ENCODE measurements at regions not wholly inside any gene's neighbourhood (a gene's known extent, or its start where the extent isn't known, plus 50 kb on each side); places are given as distances from the start of the nearest gene placed in this dataset.
"Not testable (repeated sequence)": the region's sequence is repeated elsewhere in the genome, so short reads cannot be mapped to it uniquely, and the experiment has no call there.

- no peak for DNase-seq (ENCODE audit: low read depth)
- TF ChIP-seq CTCF (IDR thresholded peaks at IDR 0.05; ENCODE audit: insufficient read depth, low read length, poor library complexity, severe bottlenecking): no peak
- Histone ChIP-seq H3K27me3 (ENCODE audit: control insufficient read depth, insufficient read depth, low read length) (no peaks in the 10 kb centered on the region), H3K36me3 (ENCODE audit: control insufficient read depth, insufficient read depth, low read length) (no peaks in the 10 kb centered on the region), H3K4me3 (ENCODE audit: low read depth, low read length) (no peak overlapping the region)
Observed at GRCh38 chr4:109378511-109378910, 55.1 kb upstream of the SEC24B start.

- no peak overlapping the region for H3K4me3 ChIP-seq (ENCODE audit: low read depth, low read length)
- TF ChIP-seq CTCF (IDR thresholded peaks at IDR 0.05; ENCODE audit: insufficient read depth, low read length, poor library complexity, severe bottlenecking): no peak
- no peaks in the 10 kb centered on the region for H3K27me3 ChIP-seq (ENCODE audit: control insufficient read depth, insufficient read depth, low read length)
- H3K36me3 ChIP-seq (ENCODE audit: control insufficient read depth, insufficient read depth, low read length): no peaks in the 10 kb centered on the region
- DNase-seq (ENCODE audit: low read depth): no peak
Observed at GRCh38 chr4:109378076-109378475, 55.5 kb upstream of the SEC24B start.

DNA sequence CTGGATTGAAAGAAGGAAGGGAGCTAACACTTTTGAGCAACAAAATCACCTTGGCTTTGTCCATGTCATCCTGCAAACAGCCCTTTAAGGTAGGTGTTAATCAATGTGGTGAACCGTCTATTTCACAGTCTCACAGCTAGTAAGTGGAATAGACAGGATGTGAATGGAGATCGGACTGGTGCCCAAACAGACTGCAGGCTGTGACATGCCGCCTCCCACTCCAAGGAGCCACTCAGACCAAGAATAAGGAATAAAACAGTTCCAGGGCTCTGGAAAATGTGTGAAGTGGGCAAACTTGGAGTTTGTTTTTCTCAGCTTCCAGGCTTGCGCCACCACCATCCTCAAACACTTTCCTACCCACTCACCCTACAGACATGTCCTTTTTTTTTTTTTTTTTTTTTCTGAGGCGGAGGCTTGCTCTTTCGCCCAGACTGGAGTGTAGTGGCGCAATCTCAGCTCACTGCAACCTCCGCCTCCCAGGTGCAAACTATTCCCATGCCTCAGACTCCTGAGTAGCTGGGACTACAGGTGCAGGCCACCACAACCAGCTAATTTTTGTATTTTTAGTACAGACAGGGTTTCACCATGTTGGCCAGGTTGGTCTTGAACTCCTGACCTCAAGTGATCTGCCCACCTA is 57.7 kb upstream of the SEC24B start:
- H3K4me3 ChIP-seq (ENCODE audit: low read depth, low read length): no peak overlapping the region
- DNase-seq (ENCODE audit: low read depth): no peak
- H3K27me3 ChIP-seq (ENCODE audit: control insufficient read depth, insufficient read depth, low read length): no peaks in the 10 kb centered on the region
- H3K36me3 ChIP-seq (ENCODE audit: control insufficient read depth, insufficient read depth, low read length): no peaks in the 10 kb centered on the region
- no peak for TF ChIP-seq CTCF (IDR thresholded peaks at IDR 0.05; ENCODE audit: insufficient read depth, low read length, poor library complexity, severe bottlenecking)

DNA sequence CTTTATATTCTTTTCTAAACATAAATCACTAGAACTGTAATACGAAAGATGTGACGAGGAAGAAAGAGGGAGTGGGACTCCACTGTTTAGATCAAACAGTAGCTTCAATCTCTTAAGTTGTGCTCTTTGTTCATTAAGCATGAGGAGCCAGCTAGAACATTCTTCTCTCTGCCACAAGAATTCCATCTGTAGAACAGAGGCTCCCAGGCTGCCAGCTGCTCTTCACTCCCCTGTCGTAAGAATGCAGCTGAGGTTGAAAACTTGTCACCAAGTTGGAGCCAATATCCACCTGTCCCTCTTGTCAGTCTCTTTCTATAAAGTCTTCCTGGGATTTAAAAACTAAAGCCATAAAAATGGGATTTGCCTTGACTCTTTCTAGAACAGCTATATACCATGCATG is 65.0 kb upstream of the SEC24B start:
- Histone ChIP-seq H3K36me3 (ENCODE audit: control insufficient read depth, insufficient read depth, low read length) (no peaks in the 10 kb centered on the region), H3K27me3 (ENCODE audit: control insufficient read depth, insufficient read depth, low read length) (no peaks in the 10 kb centered on the region), H3K4me3 (ENCODE audit: low read depth, low read length) (no peak overlapping the region)
- TF ChIP-seq CTCF (IDR thresholded peaks at IDR 0.05; ENCODE audit: insufficient read depth, low read length, poor library complexity, severe bottlenecking): no peak
- DNase-seq (ENCODE audit: low read depth): no peak

DNA sequence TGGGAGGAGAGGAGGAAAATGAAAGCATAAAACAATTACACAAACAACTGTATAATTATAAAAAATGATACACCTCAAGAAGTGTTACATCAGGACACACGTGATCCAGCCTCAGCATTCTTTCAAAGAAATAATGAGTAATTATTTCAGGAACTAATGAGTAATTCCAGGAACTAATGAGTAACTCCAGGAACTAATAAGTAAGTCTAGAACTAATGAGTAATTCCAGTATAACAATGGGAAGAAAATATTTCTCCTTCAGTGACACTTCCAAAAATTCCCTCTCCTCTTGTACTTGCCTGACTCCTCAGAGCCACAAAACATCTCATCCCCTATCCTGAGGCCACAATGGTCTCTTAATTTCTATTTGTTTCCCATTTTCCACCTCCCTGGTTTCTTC is 63.5 kb upstream of the COL25A1 start:
- H3K27me3 ChIP-seq (ENCODE audit: control insufficient read depth, insufficient read depth, low read length): no peaks in the 10 kb centered on the region
- no peaks in the 10 kb centered on the region for H3K36me3 ChIP-seq (ENCODE audit: control insufficient read depth, insufficient read depth, low read length)
- DNase-seq (ENCODE audit: low read depth): peak; percentile 18
- H3K4me3 ChIP-seq (ENCODE audit: low read depth, low read length): no peak overlapping the region
- no peak for TF ChIP-seq CTCF (IDR thresholded peaks at IDR 0.05; ENCODE audit: insufficient read depth, low read length, poor library complexity, severe bottlenecking)

DNA sequence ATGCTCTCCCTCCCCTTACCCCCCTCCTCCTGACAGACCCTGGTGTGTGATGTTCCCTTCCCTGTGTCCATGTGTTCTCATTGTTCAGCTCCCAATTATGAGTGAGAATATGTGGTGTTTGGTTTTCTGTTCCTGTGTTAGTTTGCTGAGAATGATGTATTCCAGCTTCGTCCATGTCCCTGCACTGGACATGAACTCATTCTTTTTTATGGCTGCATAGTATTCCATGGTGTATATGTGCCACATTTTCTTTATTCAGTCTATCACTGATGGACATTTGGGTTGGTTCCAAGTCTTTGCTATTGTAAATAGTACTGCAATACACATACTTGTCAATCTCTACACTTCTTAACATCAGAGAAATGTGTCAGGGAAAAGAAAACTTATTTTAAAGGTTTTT is 62.8 kb upstream of the COL25A1 start:
- not testable (repeated sequence) for DNase-seq (ENCODE audit: low read depth); H3K36me3 ChIP-seq (ENCODE audit: control insufficient read depth, insufficient read depth, low read length); H3K4me3 ChIP-seq (ENCODE audit: low read depth, low read length); H3K27me3 ChIP-seq (ENCODE audit: control insufficient read depth, insufficient read depth, low read length)
